Sciatic nerve (tissue), 2 donors: ENCODE measurements at regions not wholly inside any gene's neighbourhood (a gene's known extent, or its start where the extent isn't known, plus 50 kb on each side); places are given as distances from the start of the nearest gene placed in this dataset.
"Not testable (repeated sequence)": the region's sequence is repeated elsewhere in the genome, so short reads cannot be mapped to it uniquely, and the experiment has no call there.

Experiments
- ATAC-seq: fragments of 200-7000 bp; cut with Tn5 transposase; one replicate; pipeline ENCODE4 v1.9.1; 2020; ENCODE audit warnings: mild to moderate bottlenecking, moderate library complexity
- DNase-seq: peaks from one replicate; pipeline ENCODE4 v3.0.0-alpha.2; 2020; ENCODE audit warnings: low spot score
- intact Hi-C: fragments of 100-400 bp; cut with DNase I; formaldehyde crosslinking; loops from one replicate; pipeline ENCODE4 v1.14.2; 2022
- donor health status: DM: no; HTN: no; CAD: no.
- donor health status: DM: no; HTN: no; CAD: no.

DNA sequence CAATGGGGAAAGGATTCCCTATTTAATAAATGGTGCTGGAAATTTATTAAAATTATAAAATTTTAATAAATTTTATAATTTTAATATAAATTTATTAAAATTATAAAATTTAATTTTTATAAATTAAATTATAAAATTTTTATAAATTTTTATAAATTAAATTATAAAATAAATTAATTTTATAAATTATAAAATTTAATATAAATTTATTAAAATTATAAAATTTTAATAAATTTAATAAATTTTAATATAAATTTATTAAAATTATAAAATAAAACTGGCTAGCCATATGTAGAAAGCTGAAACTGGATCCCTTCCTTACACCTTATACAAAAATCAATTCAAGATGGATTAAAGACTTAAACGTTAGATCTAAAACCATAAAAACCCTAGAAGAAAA lies 356.7 kb upstream of the TFPI start:
- ATAC-seq, intact Hi-C loops, DNase-seq: not testable (repeated sequence)

DNA sequence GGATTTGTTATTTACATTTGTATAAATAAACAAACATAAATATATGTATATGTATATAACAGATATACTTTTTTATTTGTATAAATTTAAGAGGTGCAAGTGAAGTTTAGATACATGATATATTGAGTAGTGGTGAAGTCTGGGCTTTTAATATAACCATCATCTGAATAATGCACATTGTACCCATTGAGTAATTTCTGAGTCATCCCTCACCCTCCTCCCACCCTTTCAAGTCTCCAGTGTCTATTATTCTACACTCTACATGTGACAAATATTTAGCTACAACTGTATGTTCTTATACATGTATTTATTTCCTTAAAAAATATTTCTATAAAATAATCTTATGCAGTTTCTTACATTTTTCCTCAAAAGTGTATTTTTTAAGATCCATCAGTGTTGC lies 358.7 kb upstream of the TFPI start:
- ATAC-seq: no peak
- intact Hi-C loops: no loop called here

DNA sequence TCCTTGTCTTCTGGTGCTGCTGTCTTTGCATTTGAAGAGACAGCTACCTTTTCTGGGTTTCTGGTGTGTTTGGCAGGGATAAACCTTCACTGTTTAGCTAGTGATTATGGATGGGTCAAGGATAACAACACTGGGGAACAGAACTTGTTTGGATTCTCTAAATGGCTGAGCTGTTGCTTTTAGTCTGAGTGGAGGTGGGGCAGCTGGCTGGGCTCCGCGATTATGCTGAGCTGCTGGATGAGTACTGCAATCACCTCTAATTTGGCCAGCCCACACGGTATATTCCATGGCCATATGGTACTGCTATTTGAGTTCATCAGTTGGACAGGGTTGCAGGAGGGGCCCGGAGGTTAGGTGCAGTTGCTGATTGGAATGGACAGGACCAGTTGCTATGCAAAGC lies 361.6 kb upstream of the TFPI start:
- intact Hi-C loops: no loop called here
- no peak for ATAC-seq
- DNase-seq: no peak

More for the DNA sequence above, 358.7 kb upstream of the TFPI start:
- no peak for DNase-seq

GRCh38 chr2:187916799-187917198 lies 362.6 kb upstream of the TFPI start:
- DNase-seq (no peak), ATAC-seq (no peak)
- intact Hi-C loops: no loop called here

DNA sequence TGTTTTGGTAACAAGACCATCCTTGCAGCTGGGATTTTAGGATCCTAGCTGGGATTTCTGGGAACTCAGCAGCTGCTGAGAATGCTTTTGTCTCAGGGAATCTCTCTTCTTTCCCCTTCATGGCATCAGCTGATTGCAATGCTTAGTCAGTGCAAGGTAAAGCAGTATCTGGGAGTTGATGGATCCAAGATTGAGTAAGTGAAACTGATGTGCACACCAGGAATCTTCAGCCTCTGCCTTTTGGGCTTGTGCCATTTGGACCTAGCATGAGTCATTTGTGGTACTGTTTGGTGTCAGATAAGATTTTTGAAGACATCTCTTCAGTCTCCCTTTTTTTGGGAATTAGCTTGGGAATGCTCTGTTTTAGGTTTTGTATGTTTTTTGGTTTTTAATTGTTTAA lies 363.3 kb upstream of the TFPI start:
- no peak for DNase-seq
- intact Hi-C loops: no loop called here
- no peak for ATAC-seq

DNA sequence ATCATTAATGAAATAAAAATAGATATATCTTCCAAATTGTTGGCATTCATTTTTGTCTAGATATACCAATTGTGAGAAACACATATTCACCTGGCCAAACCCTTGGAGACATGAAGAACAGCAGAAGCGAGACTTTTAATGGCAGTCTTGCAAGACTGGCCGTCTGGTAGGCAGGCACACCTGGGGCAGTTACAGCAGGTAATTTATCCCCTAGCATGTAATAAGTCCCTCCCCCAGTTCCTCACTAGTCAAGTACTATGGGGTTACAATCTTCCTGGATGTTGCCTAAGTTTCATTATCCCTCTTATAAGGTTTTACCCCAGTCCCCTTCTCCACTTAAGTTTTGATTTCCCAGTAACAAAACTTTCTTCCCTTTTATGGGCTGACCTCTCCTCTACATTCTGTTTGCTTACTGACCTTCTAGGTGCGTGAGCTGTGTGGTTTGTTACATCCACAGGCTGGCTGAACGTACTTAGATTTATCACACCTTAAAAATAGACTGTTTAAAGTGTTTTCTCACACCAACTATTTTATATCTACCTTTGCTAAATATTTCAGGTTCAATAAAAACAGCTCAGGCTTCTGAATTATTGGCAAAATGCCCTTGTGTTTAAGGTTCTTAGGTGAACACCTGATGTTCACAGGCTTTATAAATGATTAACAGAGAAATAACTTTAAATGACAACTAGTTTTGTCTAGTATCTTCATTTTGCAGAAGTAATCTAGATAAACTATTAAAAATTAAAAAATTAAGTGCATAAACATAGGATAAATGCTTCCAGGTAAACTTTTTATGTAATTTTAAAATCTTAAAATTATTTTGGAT lies 365.0 kb upstream of the TFPI start:
- no peak for DNase-seq
- ATAC-seq: no peak
- intact Hi-C loops: no loop called here

- no peak for ATAC-seq
- intact Hi-C loops: no loop called here
- DNase-seq: no peak
Measured at GRCh38 chr2:187920511-187920910, 366.3 kb upstream of the TFPI start.

- intact Hi-C loops: no loop called here
- ATAC-seq (no peak), DNase-seq (no peak)
Measured at GRCh38 chr2:187922846-187923245, 368.6 kb upstream of the TFPI start.

DNA sequence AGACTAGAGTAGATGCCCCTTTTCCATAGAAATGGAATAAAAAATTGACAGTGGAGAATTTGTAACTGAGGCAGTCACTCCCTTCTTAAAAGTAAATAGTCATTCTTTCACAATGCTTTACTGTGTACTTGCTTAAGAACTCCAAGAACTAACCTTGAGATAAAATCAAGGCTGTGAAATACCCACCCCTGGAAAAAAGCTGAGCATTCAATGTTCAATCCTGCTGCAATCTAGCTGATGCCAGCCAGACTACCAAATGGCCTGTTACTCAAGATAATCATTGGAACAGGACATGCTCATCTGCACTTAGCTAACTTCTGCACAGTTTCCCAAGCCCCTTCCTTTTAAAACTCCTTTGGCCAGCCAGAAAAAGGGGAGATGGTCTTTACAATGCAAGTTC lies 367.4 kb upstream of the GULP1 start:
- ATAC-seq: no peak
- intact Hi-C loops: no loop called here
- no peak for DNase-seq

DNA sequence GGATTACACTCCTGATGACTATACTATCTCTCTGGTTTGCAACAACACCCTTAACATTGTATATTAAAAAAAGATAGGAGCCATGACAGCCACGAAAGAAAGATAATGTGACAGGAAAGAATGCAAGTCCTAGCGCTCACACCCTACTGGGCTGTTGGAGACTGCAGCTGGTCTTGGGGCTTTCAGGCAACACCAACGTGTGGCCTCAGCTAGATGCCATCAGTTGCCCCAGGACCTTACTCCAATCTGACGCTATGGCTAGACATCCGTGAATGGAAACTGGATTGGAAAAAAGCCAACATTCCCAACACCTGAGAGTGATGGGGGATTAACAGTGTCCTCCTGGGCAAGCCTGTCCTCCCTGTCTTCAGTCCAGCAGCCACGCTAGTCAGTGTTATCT lies 357.4 kb upstream of the GULP1 start:
- ATAC-seq (no peak), DNase-seq (no peak)
- intact Hi-C loops: no loop called here

- intact Hi-C loops: no loop called here
- no peak for DNase-seq
- ATAC-seq: peak; percentile 26
Measured at GRCh38 chr2:187934692-187935091, 357.0 kb upstream of the GULP1 start.

DNA sequence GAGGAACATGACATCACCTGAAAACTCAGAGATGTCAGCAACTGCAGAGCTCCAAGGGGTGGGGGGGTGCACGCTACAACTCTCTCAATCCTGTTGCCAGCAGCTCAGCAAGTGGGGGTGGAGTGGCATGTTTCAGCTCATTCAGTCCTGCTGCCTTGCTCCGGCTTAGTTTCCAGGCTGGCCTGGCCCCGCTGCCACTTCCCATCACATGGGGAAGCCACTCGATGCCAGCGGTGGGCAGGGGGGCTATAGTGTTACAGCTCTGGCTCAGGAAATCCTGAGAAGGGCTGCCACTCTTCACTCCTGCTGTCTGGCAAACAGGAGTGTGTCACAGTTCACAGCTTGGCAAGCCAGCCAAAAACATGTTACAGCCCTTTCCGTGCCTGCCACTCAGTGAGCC lies 356.5 kb upstream of the GULP1 start:
- intact Hi-C loops: no loop called here
- ATAC-seq (no peak), DNase-seq (no peak)

GRCh38 chr2:187936228-187936627 lies 355.4 kb upstream of the GULP1 start:
- no peak for DNase-seq
- no peak for ATAC-seq

GRCh38 chr2:187939180-187939579 lies 352.5 kb upstream of the GULP1 start:
- intact Hi-C loops: no loop called here
- DNase-seq: no peak
- ATAC-seq: peak; percentile 56

More at GRCh38 chr2:187936228-187936627, 355.4 kb upstream of the GULP1 start:
- intact Hi-C loops: no loop called here

GRCh38 chr2:187942876-187943275 lies 348.8 kb upstream of the GULP1 start:
- ATAC-seq: peak; percentile 71
- intact Hi-C loops: no loop called here
- DNase-seq: no peak

- ATAC-seq: no peak
- DNase-seq: no peak
- intact Hi-C loops: no loop called here
Measured at GRCh38 chr2:187943772-187944369, 347.8 kb upstream of the GULP1 start.

DNA sequence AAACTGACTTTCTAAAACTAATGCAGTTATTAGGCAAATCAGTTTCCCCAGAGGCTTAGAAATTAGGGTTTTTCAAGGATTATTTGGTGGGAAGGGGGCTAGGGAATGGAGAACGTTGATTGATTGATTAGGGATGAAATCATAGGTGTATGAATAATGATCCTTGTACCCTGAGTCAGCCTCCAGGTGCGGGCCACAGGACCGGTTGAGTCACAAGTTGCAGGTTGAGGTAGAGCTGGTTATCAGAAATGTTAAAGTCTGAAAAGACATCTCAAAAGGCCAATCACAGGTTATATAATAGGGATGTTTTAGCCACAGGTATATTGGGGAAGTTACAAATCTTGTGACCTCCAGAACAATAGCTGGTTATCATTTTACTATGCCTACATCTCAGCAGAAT lies 341.8 kb upstream of the GULP1 start:
- intact Hi-C loops: no loop called here
- ATAC-seq: no peak
- DNase-seq: no peak

DNA sequence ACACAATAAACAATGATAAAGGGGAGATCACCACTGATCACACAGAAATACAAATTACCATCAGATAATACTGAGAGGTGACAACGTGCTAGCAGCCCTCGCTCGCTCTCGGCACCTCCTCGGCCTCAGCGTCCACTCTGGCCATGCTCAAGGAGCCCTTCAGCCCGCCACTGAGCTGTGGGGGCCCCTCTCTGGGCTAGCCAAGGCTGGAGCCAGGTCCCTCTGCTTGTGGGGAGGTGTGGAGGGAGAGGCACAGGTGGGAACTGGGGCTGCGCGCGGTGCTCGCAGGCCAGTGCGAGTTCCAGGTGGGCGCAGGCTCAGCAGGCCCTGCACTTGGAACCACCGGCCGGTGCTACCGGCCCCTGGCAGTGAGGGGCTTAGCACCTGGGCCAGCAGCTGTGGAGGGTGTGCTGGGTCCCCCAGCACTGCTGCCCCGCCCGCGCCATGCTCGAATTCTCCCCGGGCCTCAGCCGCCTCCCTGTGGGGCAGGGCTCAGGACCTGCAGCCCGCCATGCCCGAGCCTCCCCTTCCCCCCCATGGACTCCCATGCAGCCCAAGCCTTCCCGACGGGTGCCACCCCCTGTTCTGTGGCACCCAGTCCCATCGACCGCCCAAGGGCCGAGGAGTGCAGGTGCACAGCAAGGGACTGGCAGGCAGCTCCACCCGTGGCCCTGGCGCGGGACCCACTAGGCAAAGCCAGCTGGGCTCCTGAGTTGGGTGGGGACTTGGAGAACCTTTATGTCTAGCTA lies 340.0 kb upstream of the GULP1 start:
- no peak for DNase-seq
- no peak for ATAC-seq
- intact Hi-C loops: no loop called here

GRCh38 chr2:187956906-187957534 lies 334.7 kb upstream of the GULP1 start:
- intact Hi-C loops: no loop called here
- peak; percentile 70 for ATAC-seq

DNA sequence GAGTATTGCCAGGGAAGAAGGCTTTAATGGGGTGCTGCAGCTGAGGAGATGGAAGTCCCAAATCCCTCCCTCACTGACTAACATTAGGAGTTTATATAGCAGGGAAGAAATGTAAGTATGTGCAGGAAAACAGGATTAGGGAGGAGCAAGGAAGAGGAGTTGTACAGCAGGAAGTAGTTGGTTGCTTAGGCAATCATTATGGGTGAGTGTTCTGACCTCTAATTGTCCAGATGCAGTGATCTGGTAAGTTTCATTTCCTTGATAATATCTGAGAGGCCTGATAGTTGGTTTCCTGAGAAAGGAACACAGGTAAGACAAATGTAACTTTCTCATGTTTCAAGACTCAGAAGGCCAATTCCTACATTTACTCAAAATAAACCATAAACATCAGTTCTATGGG lies 331.9 kb upstream of the GULP1 start:
- ATAC-seq: no peak
- intact Hi-C loops: no loop called here

More at GRCh38 chr2:187956906-187957534, 334.7 kb upstream of the GULP1 start:
- no peak for DNase-seq

More for the DNA sequence above, 331.9 kb upstream of the GULP1 start:
- DNase-seq: no peak
